Psoas muscle (tissue), 7 donors: ENCODE measurements at regions not wholly inside any gene's neighbourhood (a gene's known extent, or its start where the extent isn't known, plus 50 kb on each side); places are given as distances from the start of the nearest gene placed in this dataset.
"Not testable (repeated sequence)": the region's sequence is repeated elsewhere in the genome, so short reads cannot be mapped to it uniquely, and the experiment has no call there.

Experiments
- ATAC-seq, 4 donors: fragments of 200-7000 bp; cut with Tn5 transposase; one replicate each; pipeline ENCODE4 v1.9.1; 2020; ENCODE audit warnings: moderate library complexity in 3 of 4, mild to moderate bottlenecking in 2 of 4
- DNase-seq, 2 donors: peaks; one replicate each; pipeline ENCODE4 v3.0.0-alpha.2; 2020
- H3K27ac ChIP-seq: fragments of 200-600 bp; one replicate; pipeline ENCODE4 v1.8.0; 2022
- H3K27me3 ChIP-seq, 3 donors: fragments of 200-600 bp in 1 of 3; one replicate each; pipeline versions ENCODE4 v1.6.1 to v1.8.0; 2013 to 2022; ENCODE audit warnings: low read length in 2 of 3, mild to moderate bottlenecking in 2 of 3, moderate library complexity in 1 of 3; ENCODE audit not compliant: insufficient read depth in 3 of 3
- H3K36me3 ChIP-seq, 2 donors: fragments of 200-600 bp in 1 of 2; one replicate each; pipeline versions ENCODE4 v1.6.1 to v1.8.0; 2013 to 2022; ENCODE audit warnings: low read depth in 1 of 2, mild to moderate bottlenecking in 1 of 2, moderate library complexity in 1 of 2; ENCODE audit not compliant: insufficient read depth in 1 of 2
- H3K4me1 ChIP-seq: fragments of 200-600 bp; one replicate; pipeline ENCODE4 v1.8.0; 2022
- H3K4me3 ChIP-seq: fragments of 200-600 bp; one replicate; pipeline ENCODE4 v1.8.0; 2022; ENCODE audit warnings: mild to moderate bottlenecking
- H3K9me3 ChIP-seq: fragments of 200-600 bp; one replicate; pipeline ENCODE4 v1.8.0; 2022
- WGBS, 3 donors: extraction: QIAGEN DNeasy Blood & Tissue Kit; methylation state at CpG; one replicate each; pipeline versions ENCODE4 v1.1.6 to v1.1.7; 2013; 5-methylcytosine and 5-hydroxymethylcytosine counted together
- intact Hi-C, 2 donors: fragments of 100-400 bp; cut with DNase I; formaldehyde crosslinking; loops; one replicate each; pipeline versions ENCODE4 v1.11.0 to v1.14.2; 2022
- donor health status: healthy with polysubstance abuse.
- donor health status: DM: no; HTN: no; CAD: no; lungs with moderate emphysema.
- donor health status: Bipolar disorder and iron deficiency.
- donor health status: healthy.
- donor health status: DM: yes; HTN: yes; CAD: no.
- donor health status: DM: no; HTN: no; CAD: no.
- donor health status: DM: yes; HTN: yes; CAD: no.

GRCh38 chr1:146883190-146883589 lies 54.9 kb upstream of the NBPF12 start:
- DNase-seq, ATAC-seq: not testable (repeated sequence)

GRCh38 chr1:146881096-146881495 lies 57.0 kb upstream of the NBPF12 start:
- DNase-seq, H3K36me3 ChIP-seq, H3K4me3 ChIP-seq, ATAC-seq, H3K27me3 ChIP-seq, H3K4me1 ChIP-seq, H3K9me3 ChIP-seq, intact Hi-C loops, H3K27ac ChIP-seq: not testable (repeated sequence)
- 49 to 84% (median 60%) methylated on average over 2 to 5 of the region's 8 CpGs for WGBS, 3 donors

More at GRCh38 chr1:146883190-146883589, 54.9 kb upstream of the NBPF12 start:
- H3K9me3 ChIP-seq, intact Hi-C loops, H3K36me3 ChIP-seq, H3K4me1 ChIP-seq, H3K4me3 ChIP-seq, H3K27ac ChIP-seq, H3K27me3 ChIP-seq: not testable (repeated sequence)
- WGBS, 3 donors = 85 to 87% (median 86%) methylated on average over 4 of the region's 4 CpGs

GRCh38 chr1:146863799-146864319 lies 74.3 kb upstream of the NBPF12 start:
- H3K27ac ChIP-seq, H3K4me3 ChIP-seq, H3K36me3 ChIP-seq, H3K27me3 ChIP-seq, intact Hi-C loops, H3K4me1 ChIP-seq, DNase-seq, H3K9me3 ChIP-seq, ATAC-seq: not testable (repeated sequence)
- 62 to 66% (median 65%) methylated on average over 3 of the region's 3 CpGs for WGBS, 3 donors

GRCh38 chr1:146853147-146853546 lies 85.0 kb upstream of the NBPF12 start:
- H3K4me3 ChIP-seq, intact Hi-C loops, H3K27ac ChIP-seq, H3K27me3 ChIP-seq, ATAC-seq, H3K9me3 ChIP-seq, DNase-seq, H3K4me1 ChIP-seq, H3K36me3 ChIP-seq: not testable (repeated sequence)
- WGBS, 3 donors = 39 to 53% (median 52%) methylated on average over 7 to 8 of the region's 9 CpGs

- intact Hi-C loops, H3K36me3 ChIP-seq, ATAC-seq, H3K4me3 ChIP-seq, H3K4me1 ChIP-seq, H3K27me3 ChIP-seq, H3K9me3 ChIP-seq, DNase-seq, H3K27ac ChIP-seq: not testable (repeated sequence)
- 58 to 70% (median 66%) methylated on average over 6 of the region's 6 CpGs for WGBS, 3 donors
Measured at GRCh38 chr1:146850352-146850889, 87.7 kb upstream of the NBPF12 start.

GRCh38 chr1:146838725-146839124 lies 99.4 kb upstream of the NBPF12 start:
- H3K9me3 ChIP-seq, H3K27me3 ChIP-seq, H3K4me1 ChIP-seq, ATAC-seq, H3K36me3 ChIP-seq, H3K27ac ChIP-seq, H3K4me3 ChIP-seq, intact Hi-C loops, DNase-seq: not testable (repeated sequence)
- WGBS, 3 donors = no CpG with 5 or more reads among the region's 1 CpG

- H3K27ac ChIP-seq, H3K4me3 ChIP-seq, intact Hi-C loops, H3K36me3 ChIP-seq, ATAC-seq, H3K27me3 ChIP-seq, H3K4me1 ChIP-seq, H3K9me3 ChIP-seq, DNase-seq: not testable (repeated sequence)
- WGBS, 3 donors = no CpG with 5 or more reads among the region's 1 CpG
Measured at GRCh38 chr1:146826957-146827356, 111.2 kb upstream of the NBPF12 start.

GRCh38 chr1:146794236-146794635 lies 143.9 kb upstream of the NBPF12 start:
- ATAC-seq, H3K4me1 ChIP-seq, DNase-seq, H3K36me3 ChIP-seq, intact Hi-C loops, H3K4me3 ChIP-seq, H3K27ac ChIP-seq, H3K9me3 ChIP-seq, H3K27me3 ChIP-seq: not testable (repeated sequence)
- WGBS, 3 donors = 90 to 93% (median 91%) methylated on average over 19 of the region's 19 CpGs

- WGBS, 3 donors = 33 to 49% (median 41%) methylated on average over 4 to 5 of the region's 5 CpGs
- H3K9me3 ChIP-seq, H3K4me3 ChIP-seq, intact Hi-C loops, H3K27me3 ChIP-seq, H3K36me3 ChIP-seq, H3K27ac ChIP-seq, H3K4me1 ChIP-seq, DNase-seq, ATAC-seq: not testable (repeated sequence)
Measured at GRCh38 chr1:146792725-146793124, 145.4 kb upstream of the NBPF12 start.

- WGBS, 3 donors = 36 to 71% (median 68%) methylated on average over 1 of the region's 3 CpGs
- H3K9me3 ChIP-seq, ATAC-seq, DNase-seq, H3K4me3 ChIP-seq, H3K36me3 ChIP-seq, H3K27ac ChIP-seq, intact Hi-C loops, H3K4me1 ChIP-seq, H3K27me3 ChIP-seq: not testable (repeated sequence)
Measured at GRCh38 chr1:146784212-146784940, 153.7 kb upstream of the NBPF12 start.

GRCh38 chr1:146781235-146781634 lies 156.9 kb upstream of the NBPF12 start:
- H3K27me3 ChIP-seq, H3K4me3 ChIP-seq, DNase-seq, H3K36me3 ChIP-seq, intact Hi-C loops, H3K9me3 ChIP-seq, H3K27ac ChIP-seq, ATAC-seq, H3K4me1 ChIP-seq: not testable (repeated sequence)
- WGBS, 3 donors = 71 to 89% (median 78%) methylated on average over 6 to 7 of the region's 7 CpGs
